H9 (cell line): ENCODE measurements at regions not wholly inside any gene's neighbourhood (a gene's known extent, or its start where the extent isn't known, plus 50 kb on each side); places are given as distances from the start of the nearest gene placed in this dataset.

ENCODE experiments used
- DNase-seq: peaks from one replicate; pipeline ENCODE4 v3.0.0-alpha.2; 2017
- H2AFZ ChIP-seq: one replicate; pipeline ENCODE4 v1.6.1; 2013; ENCODE audit warnings: mild to moderate bottlenecking, low read length, control low read depth, moderate library complexity
- H2AK5ac ChIP-seq: 2 replicates; pipeline ENCODE4 v1.6.1; 2013; ENCODE audit warnings: low read length, control low read depth, mixed read lengths; ENCODE audit not compliant: insufficient read length
- H2BK120ac ChIP-seq: one replicate; pipeline ENCODE4 v1.6.1; 2013; ENCODE audit warnings: low read depth, mild to moderate bottlenecking, low read length, control low read depth, inconsistent platforms; ENCODE audit not compliant: poor library complexity, severe bottlenecking
- H2BK12ac ChIP-seq: 2 replicates; pipeline ENCODE4 v1.6.1; 2013; ENCODE audit warnings: low read length, control low read depth, mixed read lengths, low read depth; ENCODE audit not compliant: insufficient read length
- H2BK15ac ChIP-seq: 2 replicates; pipeline ENCODE4 v1.6.1; 2013; ENCODE audit warnings: low read depth, low read length, control low read depth
- H2BK20ac ChIP-seq: one replicate; pipeline ENCODE4 v1.6.1; 2013; ENCODE audit warnings: low read depth, mild to moderate bottlenecking, low read length, control low read depth, inconsistent platforms; ENCODE audit not compliant: poor library complexity, severe bottlenecking
- H2BK5ac ChIP-seq: 2 replicates; pipeline ENCODE4 v1.6.1; 2013; ENCODE audit warnings: low read length, control low read depth, mixed read lengths; ENCODE audit not compliant: insufficient read length
- H3K14ac ChIP-seq: 2 replicates; pipeline ENCODE4 v1.6.1; 2013; ENCODE audit warnings: low read length, control low read depth; ENCODE audit not compliant: insufficient read depth
- H3K18ac ChIP-seq: 2 replicates; pipeline ENCODE4 v1.6.1; 2013; ENCODE audit warnings: low read depth, mild to moderate bottlenecking, mixed read lengths, low read length, control low read depth; ENCODE audit not compliant: insufficient read length
- H3K23ac ChIP-seq: 2 replicates; pipeline ENCODE4 v1.6.1; 2013; ENCODE audit warnings: low read length, control low read depth, mixed read lengths, low read depth; ENCODE audit not compliant: insufficient read length
- H3K23me2 ChIP-seq: 2 replicates; pipeline ENCODE4 v1.6.1; 2013; ENCODE audit warnings: low read depth, mild to moderate bottlenecking, mixed read lengths, low read length, control low read depth; ENCODE audit not compliant: insufficient read length, poor library complexity, severe bottlenecking
- H3K27ac ChIP-seq: 2 replicates; pipeline ENCODE4 v1.5.1; 2013; ENCODE audit warnings: low read length, control low read depth, mixed read lengths, low read depth; ENCODE audit not compliant: insufficient read length
- H3K27me3 ChIP-seq: 2 replicates; pipeline ENCODE4 v1.6.1; 2013; ENCODE audit warnings: low read length, control low read depth, inconsistent platforms; ENCODE audit not compliant: insufficient read depth
- H3K4ac ChIP-seq: 2 replicates; pipeline ENCODE4 v1.6.1; 2013; ENCODE audit warnings: low read depth, mild to moderate bottlenecking, control low read depth, inconsistent platforms, low read length, moderate library complexity
- H3K4me1 ChIP-seq: 2 replicates; pipeline ENCODE4 v1.6.1; 2013; ENCODE audit warnings: low read length, control low read depth, inconsistent platforms; ENCODE audit not compliant: insufficient read depth
- H3K4me2 ChIP-seq: 2 replicates; pipeline ENCODE4 v1.6.1; 2013; ENCODE audit warnings: low read length, control low read depth, mixed read lengths; ENCODE audit not compliant: insufficient read length, insufficient read depth
- H3K56ac ChIP-seq: 2 replicates; pipeline ENCODE4 v1.6.1; 2013; ENCODE audit warnings: low read depth, mild to moderate bottlenecking, mixed read lengths, low read length, control low read depth; ENCODE audit not compliant: insufficient read length
- H3K79me1 ChIP-seq: 2 replicates; pipeline ENCODE4 v1.6.1; 2013; ENCODE audit warnings: low read depth, mild to moderate bottlenecking, moderate library complexity, low read length, control low read depth, inconsistent platforms; ENCODE audit not compliant: insufficient read depth, poor library complexity, severe bottlenecking
- H3K79me2 ChIP-seq: 2 replicates; pipeline ENCODE4 v1.6.1; 2013; ENCODE audit warnings: low read length, control low read depth, inconsistent platforms; ENCODE audit not compliant: insufficient read depth
- H3K9ac ChIP-seq: 2 replicates; pipeline ENCODE4 v1.6.1; 2013; ENCODE audit warnings: low read length, control low read depth, mixed read lengths; ENCODE audit not compliant: insufficient read length; ENCODE audit errors: extremely low read depth
- H3K9me3 ChIP-seq: one replicate; pipeline ENCODE4 v1.6.1; 2013; ENCODE audit warnings: low read depth, low read length, inconsistent platforms; ENCODE audit not compliant: control insufficient read depth
- H3T11ph ChIP-seq: one replicate; pipeline ENCODE4 v1.6.1; 2013; ENCODE audit warnings: mild to moderate bottlenecking, low read length, control low read depth, inconsistent platforms
- H4K20me1 ChIP-seq: one replicate; pipeline ENCODE4 v1.6.1; 2013; ENCODE audit not compliant: control insufficient read depth, insufficient read length, insufficient read depth
- H4K5ac ChIP-seq: 2 replicates; pipeline ENCODE4 v1.6.1; 2013; ENCODE audit warnings: low read depth, mild to moderate bottlenecking, mixed read lengths, low read length, control low read depth; ENCODE audit not compliant: insufficient read length
- H4K8ac ChIP-seq: replicated peaks from 2 replicates; pipeline ENCODE4 v1.6.1; 2013; ENCODE audit warnings: low read length, control low read depth, mixed read lengths, low read depth; ENCODE audit not compliant: insufficient read length
- H4K91ac ChIP-seq: 2 replicates; pipeline ENCODE4 v1.6.1; 2013; ENCODE audit warnings: low read depth, mild to moderate bottlenecking, moderate library complexity, mixed read lengths, low read length, control low read depth; ENCODE audit not compliant: insufficient read length
- H3K27ac Mint-ChIP-seq, 3 experiments: 2 replicates in 2 of 3; 3 replicates in 1 of 3; pipeline ENCODE4 v1.8.0; 2020 to 2021; ENCODE audit warnings: mixed read lengths in 3 of 3, mild to moderate bottlenecking in 1 of 3, moderate library complexity in 1 of 3
- H3K27me3 Mint-ChIP-seq: 2 replicates; pipeline ENCODE4 v1.8.0; 2021; ENCODE audit warnings: low read depth, mild to moderate bottlenecking, moderate library complexity, mixed read lengths
- H3K36me3 Mint-ChIP-seq, 3 experiments: 2 replicates in 2 of 3; 3 replicates in 1 of 3; pipeline ENCODE4 v1.8.0; 2020 to 2021; ENCODE audit warnings: low read depth in 3 of 3, mixed read lengths in 3 of 3; ENCODE audit not compliant: insufficient read depth in 1 of 3
- H3K4me1 Mint-ChIP-seq, 2 experiments: 2 replicates each; pipeline ENCODE4 v1.8.0; 2020; ENCODE audit warnings: mixed read lengths in 2 of 2
- H3K4me3 Mint-ChIP-seq, 2 experiments: 2 replicates in 1 of 2; 3 replicates in 1 of 2; pipeline ENCODE4 v1.8.0; 2020 to 2021; ENCODE audit warnings: mild to moderate bottlenecking in 2 of 2, mixed read lengths in 2 of 2, moderate library complexity in 1 of 2
- H3K9me3 Mint-ChIP-seq, 2 experiments: 2 replicates in 1 of 2; 3 replicates in 1 of 2; pipeline ENCODE4 v1.8.0; 2020; ENCODE audit warnings: mild to moderate bottlenecking in 2 of 2, mixed read lengths in 2 of 2, moderate library complexity in 1 of 2
- CTCF ChIP-seq: fragments of 200-600 bp; sonication (generic); conservative IDR thresholded peaks from 3 replicates; pipeline ENCODE4 v1.8.0; 2021; ENCODE audit warnings: antibody characterized with exemption, mild to moderate bottlenecking
- WGBS: extraction: QIAGEN DNeasy Blood & Tissue Kit; methylation state at CpG from one replicate; pipeline ENCODE4 v1.1.7; 2013; ENCODE audit warnings: missing lambda C conversion rate, low lambda C conversion rate, mixed read lengths; ENCODE audit not compliant: insufficient read length; ENCODE audit errors: extremely low coverage; 5-methylcytosine and 5-hydroxymethylcytosine counted together

- no peak overlapping the region for H2BK120ac ChIP-seq
- no peaks in the 10 kb centered on the region for H3K79me2 ChIP-seq
- Mint-ChIP-seq H3K27me3 (no peaks in the 10 kb centered on the region; the same call in none of the 2 replicates), H3K27ac (no peak overlapping the region), H3K4me3 (no peak overlapping the region), H3K4me1 (peaks cover 7 to 15% of the 10 kb centered on the region in 2 experiments; a peak in 3 of 4 replicates), H3K36me3 (peaks cover 0 to 11% (median 1%) of the 10 kb centered on the region in 3 experiments; a peak in 4 of 7 replicates), H3K9me3 (peaks cover 5 to 14% of the 10 kb centered on the region in 2 experiments; a peak in 3 of 5 replicates)
- H3K56ac ChIP-seq = no peak overlapping the region
- H3K9ac ChIP-seq = no peak overlapping the region
- no peaks in the 10 kb centered on the region for H3K79me1 ChIP-seq
- no CpG with 5 or more reads among the region's 3 CpGs for WGBS
- DNase-seq = no peak
- H3T11ph ChIP-seq = no peak overlapping the region
- no peaks in the 10 kb centered on the region for H4K20me1 ChIP-seq
- no peak overlapping the region for H3K18ac ChIP-seq
- H3K4ac ChIP-seq = no peak overlapping the region
- no peak overlapping the region for H4K91ac ChIP-seq
- H3K23me2 ChIP-seq = no peaks in the 10 kb centered on the region
- H3K14ac ChIP-seq = no peak overlapping the region
- no peak overlapping the region for H3K4me2 ChIP-seq
- no peak overlapping the region for H4K8ac ChIP-seq
- H4K5ac ChIP-seq = no peak overlapping the region
- no peak overlapping the region for H2BK20ac ChIP-seq
- H2AK5ac ChIP-seq = no peak overlapping the region
- no peaks in the 10 kb centered on the region for H3K9me3 ChIP-seq
- no peaks in the 10 kb centered on the region for H3K4me1 ChIP-seq
- H3K27ac ChIP-seq = no peak overlapping the region
- H2BK12ac ChIP-seq = no peak overlapping the region
- no peak overlapping the region for H2AFZ ChIP-seq
- no peak overlapping the region for H2BK5ac ChIP-seq
- no peak overlapping the region for H3K23ac ChIP-seq
- no peak overlapping the region for H2BK15ac ChIP-seq
- no peak for TF ChIP-seq CTCF
- no peaks in the 10 kb centered on the region for H3K27me3 ChIP-seq
Observed at GRCh38 chr14:65261946-65262345, 150.6 kb upstream of the FUT8 start.
